Upper lobe of left lung (tissue), 6 donors: ENCODE measurements at regions not wholly inside any gene's neighbourhood (a gene's known extent, or its start where the extent isn't known, plus 50 kb on each side); places are given as distances from the start of the nearest gene placed in this dataset.
"Not testable (repeated sequence)": the region's sequence is repeated elsewhere in the genome, so short reads cannot be mapped to it uniquely, and the experiment has no call there.

Experiments used
- ATAC-seq, 2 donors: fragments of 200-7000 bp; cut with Tn5 transposase; one replicate each; pipeline ENCODE4 v1.9.1; 2022; ENCODE audit warnings: mild to moderate bottlenecking in 2 of 2, moderate library complexity in 2 of 2; ENCODE audit not compliant: low FRiP score in 2 of 2
- DNase-seq, 2 donors: peaks; one replicate each; pipeline ENCODE4 v3.0.0-alpha.2; 2019 to 2020
- H3K27ac ChIP-seq, 4 donors: fragments of 200-600 bp; sonication (generic); one replicate each; pipeline ENCODE4 v1.5.1; 2016 to 2019
- H3K27me3 ChIP-seq, 4 donors: fragments of 200-600 bp; sonication (generic); one replicate each; pipeline ENCODE4 v1.5.1; 2017 to 2019
- H3K36me3 ChIP-seq, 4 donors: fragments of 200-600 bp; sonication (generic); one replicate each; pipeline ENCODE4 v1.5.1; 2016 to 2019
- H3K4me1 ChIP-seq, 4 donors: fragments of 200-600 bp; sonication (generic); one replicate each; pipeline ENCODE4 v1.5.1; 2018 to 2019
- H3K4me3 ChIP-seq, 4 donors: fragments of 200-600 bp; sonication (generic); one replicate each; pipeline ENCODE4 v1.5.1; 2017 to 2019; ENCODE audit warnings: mild to moderate bottlenecking in 2 of 4, moderate library complexity in 1 of 4
- H3K9me3 ChIP-seq, 4 donors: fragments of 200-600 bp; sonication (generic); one replicate each; pipeline ENCODE4 v1.5.1; 2018 to 2019
- CTCF ChIP-seq, 6 experiments: fragments of 450-650 bp in 4 of 6; fragments of 200-600 bp in 2 of 6; sonication (generic) in 2 of 6; IDR thresholded peaks; one replicate each; pipeline ENCODE4 v1.5.1; 2016 to 2019; ENCODE audit warnings: antibody characterized with exemption in 6 of 6
- EP300 ChIP-seq, 4 donors: sonication (generic); formaldehyde crosslinking; IDR thresholded peaks; one replicate each; pipeline ENCODE4 v1.5.1; 2017; ENCODE audit warnings: antibody characterized with exemption in 4 of 4, control low read depth in 2 of 4
- POLR2A ChIP-seq, 4 donors: fragments of 450-650 bp; IDR thresholded peaks; one replicate each; pipeline ENCODE4 v1.5.1; 2016 to 2017; ENCODE audit warnings: antibody characterized with exemption in 4 of 4, mild to moderate bottlenecking in 2 of 4
- POLR2AphosphoS5 ChIP-seq, 2 donors: sonication (generic); formaldehyde crosslinking; IDR thresholded peaks; one replicate each; pipeline ENCODE4 v1.5.1; 2017; ENCODE audit warnings: antibody characterized with exemption in 2 of 2
- WGBS, 2 donors: methylation state at CpG; one replicate each; pipeline ENCODE4 v1.1.5; 2017 to 2018; 5-methylcytosine and 5-hydroxymethylcytosine counted together
- donor health status: DM: no; HTN: no; CAD: no; lungs with moderate emphysema.
- donor health status: DM: no; HTN: yes; CAD: no; lungs with severe emphysema.

DNA sequence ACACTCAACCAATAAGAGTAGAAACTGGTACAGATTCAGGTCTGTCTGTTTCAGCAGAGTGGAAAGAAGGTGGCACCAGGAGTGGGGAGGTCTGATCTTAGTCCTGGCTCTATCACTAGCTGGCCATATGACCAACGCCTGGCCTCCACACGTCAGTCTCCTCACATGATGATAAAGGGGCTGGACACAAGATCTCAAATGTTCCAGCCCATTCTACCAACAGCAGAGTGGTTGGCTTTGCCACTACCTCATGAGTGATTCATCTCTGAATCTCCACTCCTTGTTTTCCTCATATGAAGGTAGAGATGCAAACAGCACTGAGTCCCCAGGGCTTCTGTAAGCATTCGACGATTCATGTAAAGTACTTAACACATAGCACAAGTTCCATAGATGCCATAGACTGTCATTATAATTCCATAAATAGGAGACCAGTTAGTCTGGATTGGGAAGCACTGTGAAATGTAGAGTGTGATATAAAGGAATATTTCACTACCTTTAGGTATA is 281.9 kb upstream of the ASIC2 start:
- WGBS, 2 donors: 70 to 74% methylated on average over 4 of the region's 4 CpGs
- ATAC-seq: no peak
- TF ChIP-seq POLR2A (IDR thresholded peaks at IDR 0.05) (no peak), EP300 (IDR thresholded peaks at IDR 0.05) (no peak), POLR2AphosphoS5 (IDR thresholded peaks at IDR 0.05) (no peak), CTCF (IDR thresholded peaks at IDR 0.05) (no peak)

DNA sequence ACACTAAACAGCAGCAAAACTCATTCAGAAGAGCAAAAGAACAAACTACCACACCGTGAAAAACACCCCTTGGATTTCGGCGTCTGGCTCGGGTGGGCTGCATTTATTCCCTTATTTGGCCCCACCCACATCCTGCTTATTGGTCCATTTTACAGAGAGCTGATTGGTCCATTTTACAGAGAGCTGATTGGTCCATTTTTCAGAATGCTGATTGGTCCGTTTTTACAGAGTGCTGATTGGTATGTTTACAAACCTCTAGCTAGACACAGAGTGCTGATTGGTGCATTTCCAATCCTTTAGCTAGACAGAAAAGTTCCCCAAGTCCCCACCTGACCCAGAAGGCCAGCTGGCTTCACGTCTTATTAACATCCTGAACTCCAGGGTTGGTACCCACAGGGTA is 286.6 kb upstream of the ASIC2 start:
- not testable (repeated sequence) for H3K27ac ChIP-seq, H3K4me3 ChIP-seq, H3K9me3 ChIP-seq, H3K36me3 ChIP-seq, ATAC-seq, H3K27me3 ChIP-seq, DNase-seq, H3K4me1 ChIP-seq
- 83 to 91% methylated on average over 6 of the region's 6 CpGs for WGBS, 2 donors

More for the DNA sequence above, 281.9 kb upstream of the ASIC2 start:
- no peaks in the 10 kb centered on the region for H3K36me3 ChIP-seq
- H3K27me3 ChIP-seq: no peaks in the 10 kb centered on the region
- H3K4me3 ChIP-seq: no peak overlapping the region
- no peaks in the 10 kb centered on the region for H3K9me3 ChIP-seq
- no peak overlapping the region for H3K27ac ChIP-seq
- DNase-seq: no peak
- H3K4me1 ChIP-seq: no peaks in the 10 kb centered on the region

DNA sequence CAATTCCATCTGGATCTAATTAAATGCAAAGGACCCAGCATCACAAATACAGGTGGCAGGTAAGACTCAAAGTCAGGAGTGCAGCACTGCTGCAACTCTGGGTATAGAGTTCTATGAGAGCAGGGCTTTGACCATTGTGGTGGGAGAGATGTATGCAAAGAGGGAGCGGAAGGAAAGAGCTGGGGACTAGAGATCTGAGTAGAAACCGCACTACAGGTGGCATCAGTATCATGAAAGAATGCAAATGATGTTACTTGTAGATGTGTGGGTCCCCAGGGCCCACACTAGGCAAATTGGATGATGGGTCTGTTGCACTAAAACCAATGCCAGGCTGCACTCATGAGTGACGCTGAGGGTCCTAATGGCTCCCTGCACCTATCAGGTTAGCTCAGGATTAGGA is 287.1 kb upstream of the ASIC2 start:
- H3K9me3 ChIP-seq: no peaks in the 10 kb centered on the region
- 95% methylated on average over 3 of the region's 3 CpGs for WGBS, 2 donors
- no peak overlapping the region for H3K27ac ChIP-seq
- H3K36me3 ChIP-seq: no peaks in the 10 kb centered on the region
- TF ChIP-seq POLR2AphosphoS5 (IDR thresholded peaks at IDR 0.05) (no peak), EP300 (IDR thresholded peaks at IDR 0.05) (no peak), POLR2A (IDR thresholded peaks at IDR 0.05) (no peak), CTCF (IDR thresholded peaks at IDR 0.05) (no peak)
- ATAC-seq (no peak), DNase-seq (no peak)
- H3K4me1 ChIP-seq: no peaks in the 10 kb centered on the region
- no peak overlapping the region for H3K4me3 ChIP-seq
- H3K27me3 ChIP-seq: no peaks in the 10 kb centered on the region

GRCh38 chr17:33582661-33583060 is 289.6 kb upstream of the ASIC2 start:
- no peak for ATAC-seq

DNA sequence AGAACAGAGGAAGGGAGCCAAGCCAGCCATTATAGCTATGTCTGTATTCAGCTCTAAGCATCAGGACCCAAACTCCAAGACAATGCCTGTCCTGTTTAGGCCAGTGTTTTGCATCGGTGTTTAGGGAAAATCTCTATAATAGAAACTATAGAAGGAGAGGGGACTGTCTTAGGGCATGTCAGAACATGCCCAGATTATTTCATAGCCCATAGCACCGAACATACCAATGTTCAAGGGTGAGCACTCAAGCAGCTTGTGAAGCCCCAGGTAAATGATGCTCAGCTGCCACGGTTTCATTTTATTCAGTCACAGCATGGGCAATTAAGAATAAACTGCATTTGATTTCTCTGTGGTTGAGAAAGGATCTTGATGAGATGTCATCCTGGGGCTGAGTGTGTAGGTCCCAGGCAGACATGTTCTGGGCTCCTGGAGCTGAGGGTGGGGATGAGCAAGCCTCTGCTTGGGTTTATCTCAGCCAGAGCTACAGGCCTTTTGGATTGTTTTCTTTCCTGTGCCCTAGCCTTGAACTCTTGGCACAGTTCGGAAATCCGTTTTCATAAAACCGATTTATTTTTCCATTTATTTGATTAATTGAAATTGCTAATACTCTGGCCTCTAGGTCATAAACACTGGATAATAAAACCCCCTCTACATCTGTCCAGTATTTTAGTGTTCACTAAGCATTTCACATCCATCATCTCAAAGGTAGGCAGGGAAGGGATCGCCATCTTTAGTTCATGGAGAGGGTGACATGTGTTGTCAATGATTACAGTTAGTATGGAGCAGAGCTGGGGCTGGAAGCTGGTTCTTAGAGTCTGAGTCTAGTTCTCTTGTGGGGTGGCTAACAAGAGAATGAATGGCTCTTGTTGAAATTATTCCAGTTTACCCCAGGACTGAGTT is 290.7 kb upstream of the ASIC2 start:
- no peak for TF ChIP-seq POLR2AphosphoS5 (IDR thresholded peaks at IDR 0.05)
- no peak for ATAC-seq
- Histone ChIP-seq H3K27me3 (no peaks in the 10 kb centered on the region), H3K9me3 (no peaks in the 10 kb centered on the region), H3K4me3 (no peak overlapping the region), H3K36me3 (no peaks in the 10 kb centered on the region), H3K4me1 (no peaks in the 10 kb centered on the region), H3K27ac (no peak overlapping the region)
- WGBS, 2 donors: 63 to 74% methylated on average over 7 of the region's 7 CpGs
- no peak for DNase-seq

More at GRCh38 chr17:33582661-33583060, 289.6 kb upstream of the ASIC2 start:
- H3K27ac ChIP-seq: no peak overlapping the region
- DNase-seq: no peak
- H3K9me3 ChIP-seq: no peaks in the 10 kb centered on the region
- H3K4me1 ChIP-seq: no peaks in the 10 kb centered on the region
- no peaks in the 10 kb centered on the region for H3K36me3 ChIP-seq
- H3K27me3 ChIP-seq: no peaks in the 10 kb centered on the region
- 70 to 71% methylated on average over 2 of the region's 2 CpGs for WGBS, 2 donors
- no peak overlapping the region for H3K4me3 ChIP-seq
- TF ChIP-seq EP300 (IDR thresholded peaks at IDR 0.05): no peak
- TF ChIP-seq CTCF (IDR thresholded peaks at IDR 0.05): no peak
- TF ChIP-seq POLR2A (IDR thresholded peaks at IDR 0.05): no peak
- TF ChIP-seq POLR2AphosphoS5 (IDR thresholded peaks at IDR 0.05): no peak

- TF ChIP-seq EP300 (IDR thresholded peaks at IDR 0.05): no peak
- TF ChIP-seq POLR2A (IDR thresholded peaks at IDR 0.05): no peak
- TF ChIP-seq CTCF (IDR thresholded peaks at IDR 0.05): no peak
- TF ChIP-seq POLR2AphosphoS5 (IDR thresholded peaks at IDR 0.05): no peak
- Histone ChIP-seq H3K27ac (no peak overlapping the region), H3K36me3 (no peaks in the 10 kb centered on the region), H3K4me1 (no peaks in the 10 kb centered on the region), H3K9me3 (no peaks in the 10 kb centered on the region), H3K4me3 (no peak overlapping the region), H3K27me3 (no peaks in the 10 kb centered on the region)
- no peak for DNase-seq
- WGBS, 2 donors: 66 to 83% methylated on average over 4 of the region's 4 CpGs
- no peak for ATAC-seq
Measured at GRCh38 chr17:33593991-33594390, 300.9 kb upstream of the ASIC2 start.
